VCaP (cell line): ENCODE measurements at regions not wholly inside any gene's neighbourhood (a gene's known extent, or its start where the extent isn't known, plus 50 kb on each side); places are given as distances from the start of the nearest gene placed in this dataset.
"Not testable (repeated sequence)": the region's sequence is repeated elsewhere in the genome, so short reads cannot be mapped to it uniquely, and the experiment has no call there.

Experiments
- H3K27ac ChIP-seq: fragments of 450-650 bp; 2 replicates; pipeline ENCODE4 v1.5.1; 2017
- TF ChIP-seq, protein P1 (sequence below): fragments of 450-650 bp; conservative IDR thresholded peaks from 2 replicates; pipeline ENCODE4 v1.5.1; 2017; ENCODE audit warnings: mild to moderate bottlenecking, moderate library complexity

GRCh38 chr20:48335308-48336050 is 492.3 kb downstream of the PREX1 start:
- H3K27ac ChIP-seq: no peak overlapping the region
- TF ChIP-seq, protein P1, sequence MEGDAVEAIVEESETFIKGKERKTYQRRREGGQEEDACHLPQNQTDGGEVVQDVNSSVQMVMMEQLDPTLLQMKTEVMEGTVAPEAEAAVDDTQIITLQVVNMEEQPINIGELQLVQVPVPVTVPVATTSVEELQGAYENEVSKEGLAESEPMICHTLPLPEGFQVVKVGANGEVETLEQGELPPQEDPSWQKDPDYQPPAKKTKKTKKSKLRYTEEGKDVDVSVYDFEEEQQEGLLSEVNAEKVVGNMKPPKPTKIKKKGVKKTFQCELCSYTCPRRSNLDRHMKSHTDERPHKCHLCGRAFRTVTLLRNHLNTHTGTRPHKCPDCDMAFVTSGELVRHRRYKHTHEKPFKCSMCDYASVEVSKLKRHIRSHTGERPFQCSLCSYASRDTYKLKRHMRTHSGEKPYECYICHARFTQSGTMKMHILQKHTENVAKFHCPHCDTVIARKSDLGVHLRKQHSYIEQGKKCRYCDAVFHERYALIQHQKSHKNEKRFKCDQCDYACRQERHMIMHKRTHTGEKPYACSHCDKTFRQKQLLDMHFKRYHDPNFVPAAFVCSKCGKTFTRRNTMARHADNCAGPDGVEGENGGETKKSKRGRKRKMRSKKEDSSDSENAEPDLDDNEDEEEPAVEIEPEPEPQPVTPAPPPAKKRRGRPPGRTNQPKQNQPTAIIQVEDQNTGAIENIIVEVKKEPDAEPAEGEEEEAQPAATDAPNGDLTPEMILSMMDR: no peak

DNA sequence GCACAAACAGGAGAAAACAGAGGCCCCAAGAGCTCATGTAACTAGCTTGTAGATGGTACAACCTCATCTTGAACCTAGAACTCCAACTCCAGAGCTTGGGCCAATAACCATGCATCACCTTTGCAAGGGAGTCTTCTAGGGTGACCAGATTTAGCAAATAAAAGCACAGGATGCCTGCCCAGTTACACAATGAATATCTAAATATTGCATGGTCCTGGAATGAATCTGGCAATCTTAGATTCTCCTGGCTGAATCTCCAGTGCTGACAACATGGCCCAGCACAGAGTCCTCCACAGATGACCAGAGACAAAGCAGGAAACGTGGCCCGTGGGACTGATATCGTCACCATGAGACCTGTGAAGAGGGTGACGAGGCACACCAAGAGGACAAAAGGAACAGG is 494.1 kb downstream of the PREX1 start:
- TF ChIP-seq, protein P1: no peak
- H3K27ac ChIP-seq: no peak overlapping the region

- TF ChIP-seq, protein P1: no peak
- H3K27ac ChIP-seq: no peak overlapping the region
Measured at GRCh38 chr20:48332555-48332954, 495.2 kb downstream of the PREX1 start.

DNA sequence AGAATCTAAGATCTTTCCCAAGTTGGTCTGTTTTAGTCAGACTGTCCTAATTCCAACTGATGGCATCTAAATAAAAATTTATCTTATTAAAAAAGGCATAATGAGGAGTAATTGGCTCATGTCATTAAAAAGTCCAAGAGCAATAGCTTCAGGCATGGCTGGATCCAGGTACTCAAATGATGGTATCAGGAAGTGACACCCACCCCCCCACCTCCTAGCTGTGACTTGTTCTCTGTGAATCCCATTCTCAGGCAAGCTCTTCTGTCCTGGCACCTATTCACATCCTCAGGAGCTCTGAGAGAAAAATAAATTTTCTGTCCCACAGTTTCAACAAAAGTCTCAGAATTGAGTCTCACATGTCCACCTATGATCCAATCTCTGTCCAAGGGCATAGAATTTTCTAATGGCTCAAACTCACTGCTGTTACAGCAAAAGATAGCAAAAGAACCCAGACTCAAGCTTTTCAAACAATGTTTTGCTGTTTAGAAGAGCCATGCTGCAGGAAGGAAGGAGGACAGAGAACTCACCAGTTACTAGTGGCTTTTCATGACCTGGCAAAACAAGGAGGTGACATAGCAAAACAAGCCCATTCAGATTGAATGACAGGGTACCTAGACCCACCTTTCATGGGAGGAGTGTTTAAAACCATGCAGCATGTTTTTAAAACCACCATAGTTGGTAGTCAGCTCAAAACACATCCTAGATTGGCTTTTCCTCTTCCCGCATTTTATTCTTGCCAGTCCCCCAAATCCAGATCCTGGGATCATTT is 496.1 kb downstream of the PREX1 start:
- TF ChIP-seq, protein P1: no peak
- H3K27ac ChIP-seq: no peak overlapping the region

- no peak overlapping the region for H3K27ac ChIP-seq
- TF ChIP-seq, protein P1: peak; percentile 4; the same call in 1 of the 2 replicates
Measured at GRCh38 chr20:48329676-48330664, 497.8 kb downstream of the PREX1 start.

DNA sequence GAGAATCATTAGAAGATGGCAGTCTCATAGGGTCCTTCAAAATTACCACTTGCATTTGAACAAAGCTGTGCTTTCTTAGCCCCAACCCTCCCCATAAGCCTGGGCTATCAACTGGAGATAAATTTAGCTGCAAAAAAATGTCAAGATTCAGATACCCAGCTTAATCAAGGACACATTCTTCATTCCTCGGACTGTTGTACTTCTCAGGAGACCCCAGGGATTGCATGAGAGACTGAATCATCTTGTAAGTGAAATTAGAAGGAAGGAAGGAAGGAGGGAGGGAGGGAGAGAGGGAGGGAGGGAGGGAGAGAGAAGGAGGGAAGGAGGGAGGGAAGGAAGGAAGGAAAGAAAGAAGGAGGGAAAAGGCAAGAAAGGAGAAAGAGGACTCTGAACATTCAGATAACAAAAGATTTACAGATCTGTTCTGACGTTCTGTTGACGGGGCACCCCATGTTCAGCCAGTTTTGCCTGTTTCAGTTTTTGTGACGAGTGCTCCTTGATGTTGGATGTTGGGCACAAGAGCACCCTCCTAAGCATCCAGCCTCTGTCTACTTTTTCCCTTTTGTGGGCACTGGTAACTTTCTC is 498.7 kb downstream of the PREX1 start:
- no peak overlapping the region for H3K27ac ChIP-seq
- TF ChIP-seq, protein P1: no peak

- not testable (repeated sequence) for H3K27ac ChIP-seq
Measured at GRCh38 chr20:48327848-48328247, 500.0 kb downstream of the PREX1 start.
